Panc1 (cell line): ENCODE measurements at regions not wholly inside any gene's neighbourhood (a gene's known extent, or its start where the extent isn't known, plus 50 kb on each side); places are given as distances from the start of the nearest gene placed in this dataset.
A peak's percentile ranks its signal among the peaks of the same experiment; 100 is the strongest.

Experiments used
- ATAC-seq: fragments of 200-7000 bp; cut with Tn5 transposase; 2 replicates; pipeline ENCODE4 v1.9.1; 2020; ENCODE audit warnings: mild to moderate bottlenecking, moderate library complexity
- BruUV-seq: library from RNA; stranded (reverse); fragments of 400-500 nt; replicated peaks from 2 replicates; lab custom pipeline; 2021; lab: Mats Ljungman, UMichigan
- CTCF ChIA-PET: fragments of 300-600 bp; sonication (Branson Sonifier 250); formaldehyde crosslinking; loops from one replicate; lab custom pipeline; 2022; ENCODE audit warnings: antibody characterized with exemption; lab: Charles Lee
- POLR2A ChIA-PET: fragments of 300-600 bp; sonication (Branson Sonifier 250); formaldehyde crosslinking; loops from one replicate; lab custom pipeline; 2022; ENCODE audit warnings: antibody characterized with exemption; lab: Charles Lee
- DNase-seq: peaks from one replicate; pipeline ENCODE4 v3.0.0-alpha.2; 2010; ENCODE audit warnings: low read depth, low spot score
- H3K27ac ChIP-seq: 2 replicates; pipeline ENCODE4 v1.5.1; 2011; ENCODE audit warnings: mild to moderate bottlenecking, low read length, inconsistent platforms
- H3K27me3 ChIP-seq: fragments of 200-500 bp; sonication (Bioruptor generic); 2 replicates; pipeline ENCODE4 v1.6.0; 2014; ENCODE audit warnings: low read length, inconsistent platforms; ENCODE audit not compliant: control insufficient read depth, insufficient read depth
- H3K36me3 ChIP-seq: fragments of 200-500 bp; sonication (Bioruptor generic); 2 replicates; pipeline ENCODE4 v1.5.1; 2014; ENCODE audit warnings: inconsistent platforms, mild to moderate bottlenecking, low read length, moderate library complexity; ENCODE audit not compliant: control insufficient read depth, insufficient read depth
- H3K4me1 ChIP-seq: 2 replicates; pipeline ENCODE4 v1.5.1; 2011; ENCODE audit warnings: inconsistent platforms, mild to moderate bottlenecking, low read length, moderate library complexity; ENCODE audit not compliant: control insufficient read depth, insufficient read depth
- H3K4me3 ChIP-seq, 2 experiments: 2 replicates each; pipeline ENCODE4 v1.5.1; 2011 to 2012; ENCODE audit warnings: low read depth in 2 of 2, low read length in 2 of 2, mild to moderate bottlenecking in 2 of 2, inconsistent platforms in 1 of 2, moderate library complexity in 1 of 2
- H3K9me3 ChIP-seq: fragments of 200-500 bp; sonication (Bioruptor generic); 2 replicates; pipeline ENCODE4 v1.5.1; 2014; ENCODE audit warnings: low read depth, mild to moderate bottlenecking, inconsistent platforms, low read length, moderate library complexity; ENCODE audit not compliant: control insufficient read depth, insufficient read depth
- CTCF ChIP-seq: fragments of 450-650 bp; IDR thresholded peaks from 2 replicates; pipeline ENCODE4 v1.5.1; 2017; ENCODE audit warnings: mild to moderate bottlenecking
- POLR2AphosphoS5 ChIP-seq: IDR thresholded peaks from 2 replicates; pipeline ENCODE4 v1.6.1; 2012; ENCODE audit warnings: mild to moderate bottlenecking, low read depth, low read length, moderate library complexity
- REST ChIP-seq, 2 experiments: IDR thresholded peaks; 2 replicates each; pipeline ENCODE4 v1.6.1; 2011 to 2012; ENCODE audit warnings: low read depth in 2 of 2, control low read depth in 1 of 2, low read length in 1 of 2, mild to moderate bottlenecking in 1 of 2, moderate library complexity in 1 of 2; ENCODE audit not compliant: insufficient read depth in 1 of 2
- SIN3A ChIP-seq: IDR thresholded peaks from 2 replicates; pipeline ENCODE4 v1.6.1; 2012; ENCODE audit warnings: low read depth, mild to moderate bottlenecking, low read length, moderate library complexity, borderline replicate concordance; ENCODE audit not compliant: insufficient read depth
- TCF7L2 ChIP-seq: IDR thresholded peaks from 2 replicates; pipeline ENCODE4 v1.6.1; 2011; ENCODE audit warnings: mild to moderate bottlenecking, low read depth, low read length, inconsistent platforms
- in situ Hi-C: cut with HindIII; loops from 2 replicates; pipeline ENCODE4 v1.10.0; 2016; ENCODE audit warnings: low sequenced_read_pairs, low pct_unique_long_range_greater_than_20kb
- intact Hi-C: fragments of 100-400 bp; cut with micrococcal nuclease; formaldehyde crosslinking; loops from one replicate; pipeline ENCODE4 v1.10.0; 2022; ENCODE audit not compliant: unreplicated experiment

DNA sequence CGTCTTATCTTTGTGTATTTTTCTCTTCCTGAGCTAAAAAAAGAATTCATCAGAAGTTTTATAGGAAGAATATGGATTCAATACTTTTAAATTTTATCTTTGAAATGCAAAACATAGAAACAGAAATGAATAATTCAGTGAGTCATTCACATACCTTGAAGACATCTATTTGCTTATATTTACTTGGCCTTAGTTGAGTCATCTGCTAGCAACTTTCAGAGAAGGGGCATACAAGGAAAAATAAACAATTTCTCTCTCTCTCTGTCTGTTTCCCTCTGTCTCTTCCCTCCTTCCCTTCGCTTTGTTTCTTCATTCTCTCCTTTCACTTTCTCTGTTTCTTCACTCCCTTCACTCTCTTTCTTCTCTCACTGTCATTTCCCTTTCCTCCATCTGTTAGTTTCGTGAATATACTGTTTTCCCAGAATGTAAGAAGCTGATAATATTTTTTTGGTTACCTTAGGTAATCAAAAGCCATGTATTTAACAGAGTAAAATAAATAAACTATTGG is 477.2 kb downstream of the BRINP3 start:
- no TSS peak for BruUV-seq
- ChIA-PET CTCF (no interaction called here), POLR2A (no interaction called here)
- TF ChIP-seq SIN3A = no peak
- TF ChIP-seq CTCF = no peak
- no peak for TF ChIP-seq POLR2AphosphoS5
- TF ChIP-seq TCF7L2 = no peak
- no peak for TF ChIP-seq REST (IDR thresholded peaks at IDR 0.05; ENCODE audit: insufficient read depth in 1 of 2, low read depth in 2 of 2, low read length in 1 of 2)
- peak; percentile 85; the same call in 1 of the 2 replicates for ATAC-seq
- 0 out of 2 replicates have a peak overlapping the region, but pooled peaks have one; percentile 31 for H3K27ac ChIP-seq
- intact Hi-C loops (no loop called here), in situ Hi-C loops (no loop called here)
- H3K36me3 ChIP-seq = no peaks in the 10 kb centered on the region
- no peaks in the 10 kb centered on the region for H3K27me3 ChIP-seq
- H3K4me3 ChIP-seq = peak overlapping the region in 1 of 2 experiments; percentile 6; a peak in 1 of 4 replicates
- peaks cover 3% of the 10 kb centered on the region; the same call in 1 of the 2 replicates for H3K4me1 ChIP-seq
- H3K9me3 ChIP-seq = no peaks in the 10 kb centered on the region
- peak; percentile 35 for DNase-seq

DNA sequence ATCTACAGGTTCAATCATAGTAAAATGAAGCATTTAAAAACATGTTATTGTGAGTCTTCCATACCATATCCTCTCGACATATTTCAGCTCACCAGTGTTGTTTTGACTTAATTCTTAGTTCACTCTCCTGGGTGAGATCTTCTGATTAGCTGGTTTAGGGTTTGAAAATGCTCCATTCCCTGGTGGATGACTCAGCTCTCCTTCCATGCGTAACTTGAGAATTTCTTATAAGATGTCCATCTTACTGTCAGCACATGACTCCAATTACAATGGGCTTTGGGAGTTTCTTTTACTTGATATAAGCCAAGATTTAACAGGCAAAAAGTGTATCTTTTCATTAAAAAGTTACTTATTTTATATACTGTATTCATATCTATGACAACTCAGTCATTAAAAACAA is 476.5 kb downstream of the BRINP3 start:
- ChIA-PET CTCF (no interaction called here), POLR2A (no interaction called here)
- in situ Hi-C loops = no loop called here
- H3K4me3 ChIP-seq = no peak overlapping the region
- H3K27ac ChIP-seq = no peak overlapping the region
- ATAC-seq = no peak
- no TSS peak for BruUV-seq
- no peaks in the 10 kb centered on the region for H3K36me3 ChIP-seq
- DNase-seq = no peak
- TF ChIP-seq REST (IDR thresholded peaks at IDR 0.05; ENCODE audit: insufficient read depth in 1 of 2, low read depth in 2 of 2, low read length in 1 of 2) = no peak
- TF ChIP-seq SIN3A = no peak
- TF ChIP-seq TCF7L2 = no peak
- TF ChIP-seq CTCF = no peak
- no peak for TF ChIP-seq POLR2AphosphoS5
- no peaks in the 10 kb centered on the region for H3K27me3 ChIP-seq
- no peaks in the 10 kb centered on the region for H3K9me3 ChIP-seq
- H3K4me1 ChIP-seq = peaks cover 3% of the 10 kb centered on the region; the same call in 1 of the 2 replicates
- intact Hi-C loops = no loop called here
